ENCODE measurements at regions not wholly inside any gene's neighbourhood (a gene's known extent, or its start where the extent isn't known, plus 50 kb on each side); places are given as distances from the start of the nearest gene placed in this dataset.

DNA sequence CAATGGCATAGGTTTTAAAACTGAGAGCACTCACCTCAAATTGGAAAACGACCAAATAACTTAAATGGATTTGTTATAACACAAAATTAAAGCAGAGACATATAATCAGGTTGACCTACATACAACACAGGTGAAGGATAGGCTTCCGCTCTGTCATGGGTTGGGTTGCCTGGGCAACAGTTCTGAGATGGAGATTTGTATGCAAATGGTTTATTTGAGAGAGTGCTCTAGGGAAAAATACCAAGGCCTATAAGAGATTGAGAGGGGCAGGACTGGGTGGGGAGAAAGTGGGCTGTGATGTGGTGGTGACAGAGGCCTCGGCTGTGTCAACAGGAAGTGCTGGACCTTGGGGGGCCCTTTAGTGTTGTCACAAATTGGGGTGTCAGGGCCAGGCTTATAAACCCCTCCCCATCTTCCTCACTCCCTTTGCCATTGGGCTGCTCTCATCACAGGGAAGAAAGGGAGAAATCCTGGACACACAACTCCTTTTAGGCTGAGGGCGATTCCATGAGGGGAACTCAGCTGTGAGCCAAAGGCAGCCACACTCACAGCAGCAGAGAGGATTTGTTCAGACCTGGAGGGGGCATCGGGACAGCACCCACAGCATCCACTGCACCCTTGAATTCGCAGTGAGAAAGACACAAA is 105.4 kb upstream of the LYZL1 start:
- DNase-seq = no peak

- no peak for DNase-seq
Observed at GRCh38 chr10:29184205-29185000, 104.5 kb upstream of the LYZL1 start.

GRCh38 chr10:29185050-29185449 is 103.8 kb upstream of the LYZL1 start:
- no peak for DNase-seq

- DNase-seq = no peak
Observed at GRCh38 chr10:29186221-29186620, 102.6 kb upstream of the LYZL1 start.

DNA sequence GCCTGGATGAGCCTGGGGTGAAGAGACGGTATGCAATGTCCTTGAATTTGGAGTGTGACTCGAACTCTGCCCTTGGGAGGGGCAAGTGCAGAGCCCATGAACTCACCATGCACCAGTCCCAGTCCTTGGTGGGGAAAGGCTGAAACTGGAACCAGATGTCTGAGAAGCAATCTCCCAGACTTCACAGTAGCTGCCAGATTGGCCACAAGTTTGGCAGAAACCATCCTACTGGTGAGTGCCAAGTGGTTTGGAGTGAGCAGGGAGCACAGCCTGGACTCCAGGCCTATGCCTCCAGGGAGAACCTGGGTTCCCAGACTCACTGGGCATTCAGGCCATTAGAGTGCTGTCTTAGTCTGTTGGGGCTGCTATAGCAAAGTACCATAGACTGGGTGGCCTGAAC is 99.6 kb upstream of the LYZL1 start:
- no peak for DNase-seq

- DNase-seq = no peak
Observed at GRCh38 chr10:29191674-29192073, 97.2 kb upstream of the LYZL1 start.

GRCh38 chr10:29199339-29199738 is 89.5 kb upstream of the LYZL1 start:
- no peak for DNase-seq

DNA sequence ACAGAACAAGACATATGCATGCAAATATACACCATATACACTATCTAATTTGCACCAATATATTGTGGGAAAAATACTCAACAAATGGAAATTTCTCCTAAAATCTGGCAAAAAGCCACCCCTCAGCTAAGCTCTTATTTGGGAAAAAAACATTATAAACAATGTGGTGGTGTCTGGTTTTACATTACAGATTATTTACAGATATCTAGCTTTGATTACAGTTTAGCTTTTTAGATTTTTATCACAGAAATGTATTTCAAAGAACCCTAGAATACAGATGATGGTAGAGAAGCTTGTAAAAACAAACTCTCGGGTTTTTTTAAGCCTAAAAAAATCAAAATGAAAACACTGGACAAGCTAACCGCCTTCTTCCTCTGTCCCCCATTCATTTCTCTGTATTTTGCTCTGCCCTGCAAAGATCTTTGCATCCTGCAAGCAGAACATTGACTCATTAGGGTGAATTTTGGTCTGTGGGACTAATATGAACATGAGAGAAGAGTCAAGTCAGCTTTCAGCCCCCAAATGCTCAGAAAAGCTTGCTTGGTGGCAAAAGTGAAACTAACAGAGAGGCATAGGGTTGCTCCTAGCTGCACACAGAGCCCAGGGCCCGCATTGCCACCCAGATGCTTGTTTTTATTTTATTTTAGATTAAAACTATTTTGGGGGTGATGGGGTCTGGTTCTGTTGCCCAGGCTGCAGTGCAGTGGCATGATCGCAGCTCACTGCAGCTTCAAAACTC is 88.8 kb upstream of the LYZL1 start:
- no peak for DNase-seq

GRCh38 chr10:29202386-29202940 is 86.4 kb upstream of the LYZL1 start:
- no peak for DNase-seq

DNA sequence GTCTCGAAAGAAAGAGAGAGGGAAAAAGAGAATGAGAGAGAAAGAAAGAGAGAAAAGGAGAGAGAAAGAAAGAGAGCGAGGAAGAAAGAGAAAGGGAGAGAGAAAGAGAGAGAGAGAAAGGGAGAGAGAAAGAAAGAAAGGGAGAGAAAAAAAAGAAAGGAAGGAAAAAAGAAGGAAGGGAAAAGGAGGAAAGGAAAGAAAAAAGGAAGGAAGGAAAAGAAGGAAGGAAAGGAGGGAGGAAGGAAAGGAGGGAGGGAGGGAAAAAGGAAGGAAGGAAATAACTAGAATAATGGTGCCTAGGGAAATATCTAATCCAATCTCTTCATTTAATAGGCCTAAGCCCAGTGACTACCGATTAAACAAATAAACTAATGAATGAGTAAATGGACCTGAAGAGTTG is 85.4 kb upstream of the LYZL1 start:
- no peak for DNase-seq

DNA sequence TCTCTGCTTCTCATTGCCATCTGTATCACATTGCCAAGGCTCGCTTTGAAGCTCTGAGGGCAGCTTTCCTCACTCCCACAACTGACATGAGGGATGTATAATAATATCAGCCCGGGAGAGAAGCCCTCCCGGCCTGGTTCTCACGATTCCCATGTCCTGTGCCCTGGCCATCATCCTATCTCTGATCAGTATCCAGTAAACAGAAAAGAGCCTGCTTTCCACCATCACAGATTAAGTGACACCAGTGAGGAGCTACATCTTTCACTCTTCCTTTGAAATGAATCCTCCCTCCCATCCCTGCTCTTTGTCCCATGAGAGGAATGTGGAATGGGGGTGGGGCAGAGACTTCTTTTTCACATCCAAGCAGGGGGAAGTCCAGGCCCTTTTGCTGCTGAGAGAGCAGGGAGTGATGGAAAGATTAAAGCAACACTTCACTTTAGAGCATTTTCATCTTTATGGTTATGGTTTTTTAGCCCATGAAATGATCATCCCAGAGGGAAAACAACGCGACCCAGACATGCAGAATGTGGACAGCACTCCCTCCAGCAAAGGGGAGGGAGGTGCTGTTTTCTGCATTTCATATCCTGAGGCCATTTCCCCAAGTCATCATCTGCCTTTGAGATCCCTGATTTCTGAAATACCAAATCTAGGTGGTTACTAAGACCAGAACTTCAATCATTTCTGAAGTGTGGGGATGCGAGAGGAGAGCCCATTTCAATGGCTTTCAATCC is 84.6 kb upstream of the LYZL1 start:
- DNase-seq = no peak

DNA sequence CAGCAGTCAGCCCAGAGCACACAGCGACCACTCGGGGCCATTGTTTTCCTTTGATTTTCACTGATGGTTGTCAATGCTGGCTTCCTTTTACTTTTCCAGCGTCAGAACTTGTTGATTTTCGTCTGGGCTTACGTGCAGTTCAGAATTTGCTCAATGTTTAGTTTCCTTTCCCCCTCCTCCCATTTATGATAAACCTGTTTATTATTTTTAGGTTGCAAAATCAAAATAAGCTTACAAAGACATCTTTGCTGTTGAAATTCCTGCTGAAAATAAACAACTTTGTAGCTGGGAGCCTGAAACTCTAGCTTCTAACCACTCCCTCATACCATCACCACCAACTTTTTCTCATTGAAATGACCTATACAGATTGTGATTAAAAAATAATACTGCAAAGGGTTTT is 83.1 kb upstream of the LYZL1 start:
- DNase-seq = no peak

GRCh38 chr10:29208845-29209244 is 80.0 kb upstream of the LYZL1 start:
- no peak for DNase-seq

DNA sequence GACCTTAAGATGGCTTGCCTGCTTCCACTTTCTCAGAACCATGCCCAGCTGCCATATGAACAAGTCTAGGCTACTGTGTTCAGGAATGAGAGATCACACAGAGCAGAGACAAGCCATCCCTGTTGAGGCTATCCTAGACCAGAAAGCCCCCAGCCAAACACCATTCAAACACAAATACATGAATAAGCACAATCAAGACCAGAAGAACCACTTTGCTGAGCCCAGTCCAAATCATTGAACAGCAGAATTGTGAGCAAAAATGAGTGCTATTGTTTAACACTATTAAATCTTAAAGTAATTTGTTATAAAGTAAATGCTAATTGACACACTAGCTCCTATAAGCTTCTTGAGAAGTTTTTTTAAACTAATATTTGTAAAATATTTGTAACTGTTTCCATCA is 79.0 kb upstream of the LYZL1 start:
- no peak for DNase-seq

DNA sequence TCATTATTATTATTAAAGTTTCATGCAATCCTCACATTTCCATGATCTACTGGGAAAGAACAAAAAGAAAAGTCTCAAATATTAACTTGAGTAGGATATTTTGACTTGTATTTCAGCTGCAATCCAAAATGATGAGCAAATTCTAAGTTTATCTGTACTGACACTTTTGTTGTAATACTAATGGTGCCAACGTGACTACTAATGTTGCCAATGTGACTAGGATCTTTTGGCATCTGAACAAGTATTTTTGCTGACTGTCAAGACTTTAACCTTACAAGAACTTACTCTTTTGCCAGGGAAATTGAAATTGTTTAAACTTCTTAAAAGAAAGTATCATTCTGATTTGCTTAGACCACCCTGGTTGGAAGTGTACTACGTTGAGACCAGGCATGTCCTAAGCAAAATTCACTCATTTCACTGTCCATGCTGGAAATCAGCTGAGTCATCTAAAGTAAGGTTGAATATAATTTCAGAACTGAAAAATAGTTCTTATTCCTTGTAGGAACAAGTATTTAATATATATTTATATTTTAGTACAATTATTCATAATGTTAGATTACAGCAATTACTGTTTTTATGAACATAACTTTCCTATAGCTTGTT is 78.5 kb upstream of the LYZL1 start:
- no peak for DNase-seq

DNA sequence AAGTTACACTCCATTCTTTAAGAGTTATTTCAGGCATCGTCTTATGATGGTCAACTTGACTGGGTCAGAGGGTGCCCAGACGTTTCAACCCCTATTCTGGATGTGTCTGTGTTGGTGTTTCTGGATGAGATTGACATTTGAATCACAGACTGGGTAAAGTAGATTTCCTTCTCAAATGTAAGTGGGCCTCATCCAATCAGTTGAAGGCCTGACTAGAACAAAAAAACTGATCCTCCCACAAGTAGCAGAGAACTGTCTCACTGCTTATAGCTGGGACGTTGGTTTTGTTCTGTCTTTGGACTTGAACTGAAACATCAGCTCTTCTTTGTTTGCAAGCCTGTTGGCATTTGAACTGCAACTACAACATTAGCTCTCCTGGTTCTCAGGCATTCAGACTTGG is 76.3 kb upstream of the LYZL1 start:
- DNase-seq = no peak

DNA sequence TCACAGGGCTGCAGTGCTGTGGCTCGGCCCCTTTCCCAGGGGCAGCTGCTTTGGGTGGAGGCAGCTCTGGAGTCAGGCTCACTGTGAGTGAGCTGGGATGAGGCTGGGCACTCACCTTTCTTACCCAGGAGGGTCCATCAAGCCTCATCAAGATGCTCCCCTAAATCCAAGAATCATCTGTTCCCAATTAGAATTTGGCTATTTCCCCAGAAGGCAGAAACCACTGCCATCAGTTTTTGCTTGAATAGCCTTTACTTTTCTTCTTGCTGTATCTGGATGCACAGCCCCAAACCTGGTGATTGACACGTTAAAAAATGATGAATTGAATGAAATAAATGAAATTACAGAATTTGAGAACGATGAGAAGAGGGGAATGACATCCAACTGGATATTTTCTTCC is 74.3 kb upstream of the LYZL1 start:
- no peak for DNase-seq

GRCh38 chr10:29217292-29217738 is 71.6 kb upstream of the LYZL1 start:
- no peak for DNase-seq

GRCh38 chr10:29223326-29223725 is 65.5 kb upstream of the LYZL1 start:
- DNase-seq = no peak

DNA sequence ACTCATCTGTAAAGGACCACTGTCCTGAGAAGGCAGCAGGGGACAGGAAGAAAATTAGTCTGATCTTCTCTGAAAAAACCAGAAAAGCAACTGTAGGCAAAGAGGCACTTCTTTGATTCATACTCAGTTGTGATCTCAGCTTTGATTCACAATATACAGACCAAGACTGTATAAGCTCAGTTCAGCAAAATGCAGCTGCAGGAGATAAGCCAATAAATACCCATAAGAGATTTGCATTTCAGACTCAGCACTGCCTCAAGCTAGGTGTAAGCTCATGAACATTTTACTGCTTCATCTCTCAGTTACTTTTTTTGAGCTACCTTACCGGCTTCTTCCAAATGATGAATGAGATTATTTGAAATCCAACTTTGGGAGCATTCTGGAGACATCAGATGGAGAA is 64.2 kb upstream of the LYZL1 start:
- no peak for DNase-seq

- no peak for DNase-seq
Observed at GRCh38 chr10:29227201-29227600, 61.7 kb upstream of the LYZL1 start.

- DNase-seq = no peak
Observed at GRCh38 chr10:29228562-29228961, 60.3 kb upstream of the LYZL1 start.
